Aorta (tissue), 5 donors: ENCODE measurements at regions not wholly inside any gene's neighbourhood (a gene's known extent, or its start where the extent isn't known, plus 50 kb on each side); places are given as distances from the start of the nearest gene placed in this dataset.
A peak's percentile ranks its signal among the peaks of the same experiment; 100 is the strongest.

Experiments used
- ATAC-seq: fragments of 200-7000 bp; cut with Tn5 transposase; one replicate; pipeline ENCODE4 v1.9.1; 2022; ENCODE audit warnings: moderate library complexity; ENCODE audit not compliant: low FRiP score
- DNase-seq, 2 donors: peaks; one replicate each; pipeline ENCODE4 v3.0.0-alpha.2; 2020
- H3K27ac ChIP-seq, 2 donors: one replicate each; pipeline ENCODE4 v1.5.1; 2013; ENCODE audit warnings: low read length in 2 of 2, mild to moderate bottlenecking in 2 of 2, moderate library complexity in 2 of 2, control low read depth in 1 of 2, inconsistent platforms in 1 of 2, low read depth in 1 of 2
- H3K27me3 ChIP-seq, 2 donors: one replicate each; pipeline ENCODE4 v1.6.1; 2013; ENCODE audit warnings: control low read depth in 1 of 2, low read length in 1 of 2, mild to moderate bottlenecking in 1 of 2, moderate library complexity in 1 of 2; ENCODE audit not compliant: insufficient read depth in 2 of 2, control insufficient read depth in 1 of 2
- H3K36me3 ChIP-seq, 2 donors: one replicate each; pipeline ENCODE4 v1.6.1; 2013; ENCODE audit warnings: control low read depth in 1 of 2, low read length in 1 of 2, mild to moderate bottlenecking in 1 of 2; ENCODE audit not compliant: insufficient read depth in 2 of 2, control insufficient read depth in 1 of 2
- H3K4me1 ChIP-seq, 2 donors: one replicate each; pipeline ENCODE4 v1.6.1; 2013; ENCODE audit warnings: low read length in 2 of 2, control low read depth in 1 of 2, mild to moderate bottlenecking in 1 of 2, moderate library complexity in 1 of 2; ENCODE audit not compliant: insufficient read depth in 2 of 2, control insufficient read depth in 1 of 2
- H3K4me3 ChIP-seq, 2 donors: one replicate each; pipeline ENCODE4 v1.5.1; 2013; ENCODE audit warnings: low read length in 2 of 2, control low read depth in 1 of 2, mild to moderate bottlenecking in 1 of 2
- H3K9me3 ChIP-seq: one replicate; pipeline ENCODE4 v1.6.1; 2013; ENCODE audit warnings: mild to moderate bottlenecking, low read length; ENCODE audit not compliant: control insufficient read depth
- WGBS, 2 donors: extraction: QIAGEN DNeasy Blood & Tissue Kit; methylation state at CpG; one replicate each; pipeline ENCODE4 v1.1.7; 2013; 5-methylcytosine and 5-hydroxymethylcytosine counted together
- intact Hi-C, 2 donors: fragments of 100-400 bp; cut with DNase I; formaldehyde crosslinking; loops; one replicate each; pipeline versions ENCODE4 v1.14.2 to v1.15.0; 2022
- donor health status: healthy with polysubstance abuse.
- donor health status: Bipolar disorder and iron deficiency.
- donor health status: DM: no; HTN: no; CAD: no.
- donor health status: DM: no; HTN: no; CAD: no.
- donor health status: DM: yes; HTN: yes; CAD: no.

DNA sequence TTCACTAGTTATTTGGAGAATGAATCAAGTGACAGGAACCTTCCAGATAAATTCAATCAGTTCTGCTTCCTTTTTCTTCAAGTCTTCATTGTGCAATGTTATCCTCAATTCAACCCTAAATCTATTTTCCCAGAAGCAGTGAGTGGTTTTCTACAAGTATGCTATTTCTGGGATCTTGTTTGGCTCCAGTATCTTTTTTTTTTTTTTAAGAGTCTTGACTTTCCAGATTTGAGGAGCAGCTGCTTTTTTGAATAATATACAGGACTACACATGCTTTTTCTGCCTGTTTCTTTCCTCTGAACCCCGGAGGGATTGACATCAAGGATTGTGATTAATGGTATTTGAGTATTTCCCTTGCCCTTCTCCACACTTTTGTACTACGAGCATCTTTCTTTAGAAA, 339.2 kb upstream of the JAG1 start:
- DNase-seq (no peak), ATAC-seq (peak; percentile 73)
- Histone ChIP-seq H3K9me3 (no peaks in the 10 kb centered on the region), H3K4me1 (no peaks in the 10 kb centered on the region), H3K4me3 (no peak overlapping the region), H3K36me3 (no peaks in the 10 kb centered on the region), H3K27me3 (no peaks in the 10 kb centered on the region), H3K27ac (no peak overlapping the region)
- WGBS, 2 donors, result 6 to 12% methylated on average over 2 of the region's 2 CpGs
- intact Hi-C loops, result loop anchor here in 1 of 2 donors (5.0 kb wide), 1 partner anchor 461 kb away; no protein-coding TSS in a partner anchor

DNA sequence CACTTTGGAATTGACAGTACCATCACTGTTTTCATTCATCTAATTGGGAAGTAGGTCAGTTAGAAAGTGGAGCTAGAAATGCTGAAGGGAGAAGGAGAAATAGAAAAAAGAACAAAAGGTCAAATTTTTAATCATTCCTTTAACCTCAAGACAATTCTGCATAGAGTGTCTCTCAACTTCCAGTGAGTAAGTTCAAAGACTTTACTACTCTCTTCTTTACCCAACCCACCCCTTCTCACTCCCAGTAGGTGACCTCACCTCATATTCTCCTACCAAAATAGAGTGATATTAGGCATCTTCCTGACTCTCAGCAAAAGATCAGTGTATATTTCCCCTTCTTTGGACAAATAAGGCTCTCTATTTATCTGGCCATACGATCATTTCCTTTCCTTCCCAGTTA, 340.0 kb upstream of the JAG1 start:
- no peaks in the 10 kb centered on the region for H3K36me3 ChIP-seq
- DNase-seq (no peak), ATAC-seq (no peak)
- no peaks in the 10 kb centered on the region for H3K27me3 ChIP-seq
- H3K9me3 ChIP-seq, result no peaks in the 10 kb centered on the region
- intact Hi-C loops, result loop anchor here in 1 of 2 donors (5.0 kb wide), 1 partner anchor 462 kb away; no protein-coding TSS in a partner anchor
- no peaks in the 10 kb centered on the region for H3K4me1 ChIP-seq
- no peak overlapping the region for H3K4me3 ChIP-seq
- H3K27ac ChIP-seq, result no peak overlapping the region
- WGBS, 2 donors, result 85 to 96% methylated on average over 1 of the region's 1 CpG

DNA sequence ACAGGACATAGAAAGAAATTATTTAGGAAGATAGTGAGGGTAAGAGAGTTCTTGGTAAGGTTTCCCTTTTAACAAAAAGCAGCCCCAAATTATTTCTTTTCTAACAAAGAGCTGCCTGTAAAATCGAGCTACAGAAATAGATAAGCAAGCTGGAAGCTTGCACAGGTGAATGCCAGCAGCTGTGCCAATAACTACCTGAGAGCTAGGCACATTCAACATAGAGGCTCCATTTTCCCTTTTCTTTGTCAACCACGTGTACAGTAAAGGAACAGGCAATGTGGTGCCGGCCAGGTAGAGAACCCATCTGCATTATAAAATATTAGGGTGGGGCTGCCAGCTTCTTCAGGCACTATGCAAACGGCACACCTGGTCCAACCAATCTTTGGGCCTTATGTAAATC, 341.6 kb upstream of the JAG1 start:
- 89 to 95% methylated on average over 4 of the region's 4 CpGs for WGBS, 2 donors
- intact Hi-C loops, result no loop called here
- DNase-seq, result no peak

DNA sequence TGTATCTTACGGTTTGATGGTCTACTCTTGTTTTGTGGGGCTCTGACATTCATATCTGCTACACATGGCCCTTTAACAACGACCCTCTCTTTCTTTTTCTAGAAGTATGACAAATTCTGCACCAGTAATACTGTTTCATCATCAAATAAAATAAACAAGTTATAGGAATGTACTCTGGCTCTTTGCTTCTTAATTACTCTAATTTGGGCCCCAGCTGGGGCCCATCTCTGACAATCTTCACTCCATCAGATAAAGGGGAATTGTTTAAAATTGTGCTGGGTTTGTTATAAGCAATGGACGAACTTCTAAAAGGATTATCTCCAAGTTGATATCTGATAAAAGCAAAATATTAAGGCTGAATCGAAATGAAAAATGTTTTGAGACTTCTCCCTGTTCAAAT, 343.6 kb upstream of the JAG1 start:
- whole genome bisulfite sequencing, 2 donors, result 88 to 90% methylated on average over 4 of the region's 4 CpGs
- Histone ChIP-seq H3K27me3 (no peaks in the 10 kb centered on the region), H3K9me3 (no peaks in the 10 kb centered on the region), H3K36me3 (no peaks in the 10 kb centered on the region), H3K27ac (no peak overlapping the region), H3K4me3 (no peak overlapping the region), H3K4me1 (no peaks in the 10 kb centered on the region)
- ATAC-seq, result no peak
- intact Hi-C loops, result no loop called here
- no peak for DNase-seq

More for the DNA sequence above, 341.6 kb upstream of the JAG1 start:
- no peaks in the 10 kb centered on the region for H3K9me3 ChIP-seq
- no peak for ATAC-seq
- no peak overlapping the region for H3K27ac ChIP-seq
- no peak overlapping the region for H3K4me3 ChIP-seq
- H3K36me3 ChIP-seq, result no peaks in the 10 kb centered on the region
- H3K4me1 ChIP-seq, result no peaks in the 10 kb centered on the region
- H3K27me3 ChIP-seq, result no peaks in the 10 kb centered on the region

DNA sequence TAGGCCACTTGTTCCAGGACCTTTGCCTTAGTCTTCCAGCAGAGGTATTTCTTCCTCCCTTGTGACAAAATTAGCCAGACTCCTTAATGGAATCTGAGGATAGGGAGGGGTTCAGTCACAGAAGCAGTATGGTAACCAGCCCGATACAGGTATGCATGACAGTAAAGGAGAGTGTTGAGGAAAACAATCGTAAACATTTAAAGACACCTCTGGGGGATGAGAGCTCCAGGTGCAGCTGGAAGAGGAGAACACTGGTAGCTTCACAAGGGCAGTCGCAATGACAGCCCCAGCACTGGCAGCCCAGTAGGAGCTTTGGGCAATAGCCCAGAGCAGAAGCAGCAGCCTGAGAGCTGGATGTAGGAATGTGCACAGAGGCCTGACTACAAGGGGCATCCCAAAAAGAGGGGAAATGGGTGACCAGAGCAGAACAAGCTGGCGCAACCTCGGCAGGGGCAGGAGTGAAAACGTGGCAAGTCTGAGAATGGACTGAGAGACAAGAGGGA, 344.9 kb upstream of the JAG1 start:
- H3K9me3 ChIP-seq, result no peaks in the 10 kb centered on the region
- no peaks in the 10 kb centered on the region for H3K4me1 ChIP-seq
- no peaks in the 10 kb centered on the region for H3K36me3 ChIP-seq
- H3K27me3 ChIP-seq, result no peaks in the 10 kb centered on the region
- intact Hi-C loops, result no loop called here
- H3K27ac ChIP-seq, result no peak overlapping the region
- DNase-seq, result no peak
- H3K4me3 ChIP-seq, result no peak overlapping the region
- WGBS, 2 donors, result 95 to 97% methylated on average over 6 of the region's 6 CpGs
- no peak for ATAC-seq

DNA sequence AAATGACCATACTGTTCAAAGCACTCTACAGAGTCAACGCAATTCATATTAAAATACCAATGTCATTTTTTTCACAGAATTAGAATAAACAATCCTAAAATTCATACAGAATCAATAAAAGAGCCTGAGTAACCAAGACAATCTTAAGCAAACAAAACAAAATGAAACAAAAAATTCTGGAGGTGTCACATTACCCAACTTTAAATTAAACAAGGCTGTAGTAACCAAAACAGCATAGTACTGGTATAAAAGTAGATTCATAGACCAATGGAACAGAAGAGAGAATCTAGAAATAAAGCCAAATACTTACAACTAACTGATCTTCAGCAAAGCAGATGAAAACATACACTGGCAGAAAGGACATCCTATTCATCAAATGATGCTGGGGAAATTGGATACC, 346.9 kb upstream of the JAG1 start:
- H3K36me3 ChIP-seq, result no peaks in the 10 kb centered on the region
- intact Hi-C loops, result no loop called here
- H3K4me3 ChIP-seq, result no peak overlapping the region
- H3K27ac ChIP-seq, result no peak overlapping the region
- 97 to 99% methylated on average over 1 of the region's 1 CpG for WGBS, 2 donors
- no peaks in the 10 kb centered on the region for H3K27me3 ChIP-seq
- DNase-seq (no peak), ATAC-seq (no peak)
- no peaks in the 10 kb centered on the region for H3K9me3 ChIP-seq
- no peaks in the 10 kb centered on the region for H3K4me1 ChIP-seq

DNA sequence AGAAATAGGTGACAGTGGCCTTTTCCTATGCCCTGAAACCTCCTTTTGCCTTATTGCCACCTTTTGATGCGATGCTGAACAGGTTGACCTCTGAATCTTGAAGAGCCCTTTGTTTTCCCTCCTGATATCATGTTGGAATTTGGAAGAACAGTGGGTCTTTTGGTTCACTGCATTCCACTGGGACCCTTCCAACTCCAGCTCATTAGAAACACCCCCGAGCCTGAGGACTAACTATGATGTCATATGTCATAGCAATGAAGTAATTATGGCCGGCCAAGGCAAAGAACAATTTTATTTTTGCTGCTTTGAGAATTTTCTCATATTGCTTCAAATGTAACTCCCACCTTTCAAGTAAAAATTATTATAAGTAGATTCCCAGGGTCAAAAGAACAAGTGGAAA, 353.4 kb upstream of the JAG1 start:
- intact Hi-C loops, result no loop called here

DNA sequence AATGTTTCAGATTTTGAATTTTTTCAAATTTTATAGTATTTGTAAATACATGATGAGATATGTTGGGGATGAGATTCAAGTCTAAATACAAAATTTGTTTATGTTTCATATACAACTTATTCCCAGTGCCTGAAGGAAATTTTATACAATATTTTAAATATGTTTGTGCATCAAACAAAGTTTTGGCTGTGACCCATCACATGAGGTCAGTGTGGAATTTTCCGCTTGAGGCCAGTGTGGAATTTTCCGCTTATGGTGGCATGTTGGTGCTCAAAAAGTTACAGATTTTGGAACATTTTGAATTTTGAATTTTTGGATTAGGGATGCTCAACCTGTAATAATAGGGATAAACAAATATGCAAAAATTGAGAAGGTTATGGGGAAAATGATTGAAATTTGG, 356.6 kb upstream of the JAG1 start:
- Histone ChIP-seq H3K4me3 (no peak overlapping the region), H3K36me3 (peaks cover 0 to 2% of the 10 kb centered on the region in 2 donors), H3K27ac (no peak overlapping the region), H3K9me3 (no peaks in the 10 kb centered on the region), H3K4me1 (no peaks in the 10 kb centered on the region), H3K27me3 (no peaks in the 10 kb centered on the region)
- DNase-seq (no peak), ATAC-seq (no peak)
- intact Hi-C loops, result no loop called here
- 99 to 100% methylated on average over 2 of the region's 2 CpGs for WGBS, 2 donors

More for the DNA sequence above, 353.4 kb upstream of the JAG1 start:
- DNase-seq (no peak), ATAC-seq (no peak)
- Histone ChIP-seq H3K36me3 (peaks cover 0 to 2% of the 10 kb centered on the region in 2 donors), H3K4me3 (no peak overlapping the region), H3K27me3 (no peaks in the 10 kb centered on the region), H3K4me1 (no peaks in the 10 kb centered on the region), H3K27ac (no peak overlapping the region), H3K9me3 (no peaks in the 10 kb centered on the region)
- 33 to 46% methylated on average over 3 of the region's 3 CpGs for WGBS, 2 donors

DNA sequence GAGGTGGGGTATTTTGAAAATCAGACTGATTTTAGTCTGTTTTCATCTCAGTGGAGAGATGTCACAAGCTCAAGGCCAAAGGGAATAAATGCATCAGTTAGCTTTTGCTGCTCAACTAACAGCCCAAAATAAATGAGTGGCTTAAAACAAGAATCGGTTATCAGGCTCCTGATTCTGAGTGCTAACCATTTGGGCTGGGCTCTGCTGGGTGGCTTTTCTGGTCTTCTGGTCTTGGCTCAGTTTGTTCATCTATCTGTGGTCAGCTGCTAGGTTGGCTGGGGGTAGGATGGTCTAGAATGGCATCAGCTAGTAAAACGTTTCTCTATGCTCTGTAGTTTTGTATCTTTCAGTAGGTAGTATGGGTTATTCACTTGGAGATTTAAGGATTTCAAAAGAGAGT, 357.5 kb upstream of the JAG1 start:
- Histone ChIP-seq H3K4me1 (no peaks in the 10 kb centered on the region), H3K4me3 (no peak overlapping the region), H3K36me3 (peaks cover 0 to 2% of the 10 kb centered on the region in 2 donors), H3K27ac (no peak overlapping the region), H3K9me3 (no peaks in the 10 kb centered on the region), H3K27me3 (no peaks in the 10 kb centered on the region)
- WGBS, 2 donors, result 92 to 98% methylated on average over 2 of the region's 2 CpGs
- intact Hi-C loops, result no loop called here
- ATAC-seq, result no peak
- DNase-seq, result no peak
